AG04449 (cell line): ENCODE measurements at regions not wholly inside any gene's neighbourhood (a gene's known extent, or its start where the extent isn't known, plus 50 kb on each side); places are given as distances from the start of the nearest gene placed in this dataset.

Experiments used
- CTCF ChIA-PET: fragments of 350-600 bp; formaldehyde crosslinking; extraction: SDS; loops from one replicate; lab custom pipeline; 2021; ENCODE audit warnings: antibody characterized with exemption; lab: Yijun Ruan, JAX
- POLR2A ChIA-PET: fragments of 400-600, 350-600 bp; formaldehyde crosslinking; extraction: SDS; loops from one replicate; lab custom pipeline; 2020; ENCODE audit warnings: antibody characterized with exemption, inconsistent platforms; lab: Yijun Ruan, JAX
- DNase-seq: peaks from one replicate; pipeline ENCODE4 v3.0.0-alpha.2; 2010; ENCODE audit warnings: low read depth, low spot score
- H3K4me3 ChIP-seq: 2 replicates; pipeline ENCODE4 v1.5.1; 2011; ENCODE audit warnings: low read depth, mild to moderate bottlenecking, control low read depth, low read length
- TF ChIP-seq, protein P1 (sequence below): IDR thresholded peaks from one replicate; pipeline ENCODE4 v1.5.1; 2011; ENCODE audit warnings: mild to moderate bottlenecking, moderate library complexity, low read length, control low read depth, inconsistent platforms; ENCODE audit not compliant: insufficient read depth; ENCODE audit errors: missing control alignments

DNA sequence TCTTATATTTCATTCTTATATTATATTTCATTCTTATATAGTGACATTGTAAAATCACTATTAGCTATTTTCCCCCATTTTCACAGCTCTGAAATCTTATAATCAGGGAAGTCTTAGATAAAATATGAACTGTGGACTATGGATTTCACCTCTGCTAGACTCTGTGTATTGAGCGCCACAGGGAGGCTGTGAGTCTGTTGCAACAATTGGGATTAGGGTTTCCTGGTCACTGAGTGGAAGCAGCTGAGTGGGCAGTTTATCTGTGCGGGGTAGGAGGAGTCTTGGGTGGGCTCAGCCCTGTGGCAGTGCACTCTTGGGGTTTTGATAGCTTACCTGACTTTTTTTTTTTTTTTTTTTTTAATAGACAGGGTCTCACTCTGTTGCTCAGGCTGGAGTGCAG is 249.5 kb downstream of the PTTG2 start:
- POLR2A ChIA-PET, result no interaction called here
- TF ChIP-seq, protein P1, sequence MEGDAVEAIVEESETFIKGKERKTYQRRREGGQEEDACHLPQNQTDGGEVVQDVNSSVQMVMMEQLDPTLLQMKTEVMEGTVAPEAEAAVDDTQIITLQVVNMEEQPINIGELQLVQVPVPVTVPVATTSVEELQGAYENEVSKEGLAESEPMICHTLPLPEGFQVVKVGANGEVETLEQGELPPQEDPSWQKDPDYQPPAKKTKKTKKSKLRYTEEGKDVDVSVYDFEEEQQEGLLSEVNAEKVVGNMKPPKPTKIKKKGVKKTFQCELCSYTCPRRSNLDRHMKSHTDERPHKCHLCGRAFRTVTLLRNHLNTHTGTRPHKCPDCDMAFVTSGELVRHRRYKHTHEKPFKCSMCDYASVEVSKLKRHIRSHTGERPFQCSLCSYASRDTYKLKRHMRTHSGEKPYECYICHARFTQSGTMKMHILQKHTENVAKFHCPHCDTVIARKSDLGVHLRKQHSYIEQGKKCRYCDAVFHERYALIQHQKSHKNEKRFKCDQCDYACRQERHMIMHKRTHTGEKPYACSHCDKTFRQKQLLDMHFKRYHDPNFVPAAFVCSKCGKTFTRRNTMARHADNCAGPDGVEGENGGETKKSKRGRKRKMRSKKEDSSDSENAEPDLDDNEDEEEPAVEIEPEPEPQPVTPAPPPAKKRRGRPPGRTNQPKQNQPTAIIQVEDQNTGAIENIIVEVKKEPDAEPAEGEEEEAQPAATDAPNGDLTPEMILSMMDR, result no peak
- H3K4me3 ChIP-seq, result no peak overlapping the region
- DNase-seq, result no peak
- CTCF ChIA-PET, result no interaction called here

DNA sequence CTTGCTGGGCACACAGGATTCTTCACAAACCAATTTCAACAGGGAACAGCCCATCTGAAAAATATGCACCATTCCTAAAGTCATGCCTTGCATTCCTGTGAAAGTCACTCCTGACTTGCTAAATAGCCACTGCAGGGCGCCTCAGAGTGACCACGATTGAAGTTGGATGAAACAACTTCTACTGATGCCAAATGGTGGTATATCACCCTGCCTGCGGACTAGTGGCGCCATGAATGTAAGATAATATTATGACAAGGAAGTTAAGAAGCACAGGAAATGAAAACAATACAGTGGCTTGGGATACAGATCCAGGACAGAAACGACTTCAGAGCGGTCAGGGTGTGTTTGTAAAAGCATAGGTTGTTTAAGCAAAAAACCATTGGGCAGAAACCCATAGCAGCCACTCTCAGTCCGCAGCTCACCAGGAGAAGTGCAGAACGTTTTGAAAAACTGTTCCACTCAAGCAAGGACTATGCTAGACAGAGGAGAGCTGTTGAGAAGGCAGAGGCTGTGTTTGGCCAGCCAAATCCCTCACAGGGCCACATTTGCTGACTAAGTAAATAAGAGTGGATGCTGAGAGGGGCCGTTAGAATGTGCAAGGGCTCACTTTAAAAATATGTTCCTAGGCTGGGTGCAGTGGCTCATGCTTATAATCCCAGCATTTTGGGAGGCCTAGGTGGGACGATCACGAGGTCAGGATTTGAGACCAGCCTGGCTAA is 250.4 kb downstream of the PTTG2 start:
- CTCF ChIA-PET, result no interaction called here
- TF ChIP-seq, protein P1, result no peak
- POLR2A ChIA-PET, result no interaction called here
- no peak for DNase-seq
- H3K4me3 ChIP-seq, result no peak overlapping the region

DNA sequence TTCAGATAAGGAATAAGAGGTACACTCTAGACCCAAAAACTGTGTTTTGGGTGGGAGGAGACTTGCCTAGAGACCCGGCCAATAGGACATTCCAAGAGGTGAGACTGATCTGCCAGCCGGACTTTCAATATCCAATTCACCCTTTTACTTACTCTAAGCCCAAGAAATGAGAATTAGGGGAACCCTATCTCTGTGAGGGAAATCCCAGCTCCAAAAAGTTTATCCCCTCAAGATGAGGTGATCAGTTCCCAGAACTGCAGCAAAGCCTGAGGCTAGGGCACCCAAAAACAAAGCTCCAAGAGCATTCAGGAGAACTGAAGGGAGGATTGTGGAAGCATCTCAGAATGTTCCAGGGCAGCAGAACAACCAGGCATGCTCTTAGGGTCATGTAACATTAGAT is 251.7 kb downstream of the PTTG2 start:
- DNase-seq, result no peak
- ChIA-PET POLR2A (no interaction called here), CTCF (no interaction called here)
- TF ChIP-seq, protein P1, result no peak
- H3K4me3 ChIP-seq, result no peak overlapping the region

DNA sequence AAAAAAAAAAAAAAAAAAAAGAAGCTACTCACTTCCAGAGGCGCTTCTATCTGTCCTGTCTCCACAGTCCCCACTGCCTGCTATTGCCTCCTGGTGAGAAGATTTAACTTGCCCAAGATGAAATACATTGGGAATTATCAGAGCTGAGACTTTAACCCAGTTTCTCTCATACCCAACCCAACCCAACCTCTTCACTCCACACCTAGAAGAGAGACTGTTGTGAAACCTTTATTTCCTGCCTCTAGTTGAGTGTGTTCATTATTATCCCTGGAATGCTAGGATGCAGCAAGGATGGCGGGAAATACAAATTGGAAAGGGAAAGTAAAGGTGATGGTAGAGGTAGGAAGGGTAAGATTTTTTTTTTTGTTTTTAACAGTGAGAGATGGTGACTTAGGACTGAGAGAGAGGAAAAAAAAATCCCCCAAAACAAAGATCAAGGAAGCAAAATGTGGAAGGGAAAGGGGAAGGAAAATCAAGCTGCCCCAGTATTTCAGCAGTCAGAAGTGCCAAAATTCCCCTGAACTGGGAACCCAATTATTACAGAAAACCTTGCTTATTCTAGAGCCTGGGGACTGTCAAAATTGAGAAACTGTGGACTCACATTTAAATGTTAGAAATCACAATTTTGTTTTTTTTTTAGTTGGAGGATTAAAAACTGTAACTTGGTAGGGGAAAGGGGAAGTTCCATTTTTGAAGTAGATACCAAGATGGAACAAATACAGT is 253.0 kb downstream of the PTTG2 start:
- DNase-seq, result no peak
- CTCF ChIA-PET, result no interaction called here
- POLR2A ChIA-PET, result interaction anchor here (0.7 kb wide), 1 partner anchor 214 kb away, joined by 3 read pairs; no protein-coding TSS in a partner anchor
- TF ChIP-seq, protein P1, result no peak
- H3K4me3 ChIP-seq, result no peak overlapping the region

DNA sequence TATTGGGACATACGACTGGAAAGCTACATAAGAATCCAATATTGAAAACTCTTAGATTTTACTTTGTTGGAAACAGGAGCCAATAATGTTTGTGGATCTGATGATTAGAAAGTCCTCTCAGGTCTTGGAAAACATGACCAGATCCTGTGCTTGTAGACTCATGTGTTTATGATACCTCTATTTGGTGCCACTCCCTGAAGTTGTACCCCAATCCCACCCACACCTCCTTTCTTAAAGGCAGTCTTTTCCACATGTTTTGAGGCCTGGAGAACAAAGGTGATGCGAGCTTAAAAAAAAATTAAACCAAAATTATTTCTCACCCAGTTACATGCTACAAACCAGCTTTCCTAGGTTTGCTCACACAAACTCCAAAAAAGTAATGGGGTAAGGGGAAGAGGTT is 262.7 kb downstream of the PTTG2 start:
- TF ChIP-seq, protein P1, result no peak
- no peak for DNase-seq
- POLR2A ChIA-PET, result no interaction called here
- H3K4me3 ChIP-seq, result no peak overlapping the region
- CTCF ChIA-PET, result interaction anchor here (1.4 kb wide), 1 partner anchor 20 kb away, joined by 4 read pairs; no protein-coding TSS in a partner anchor

DNA sequence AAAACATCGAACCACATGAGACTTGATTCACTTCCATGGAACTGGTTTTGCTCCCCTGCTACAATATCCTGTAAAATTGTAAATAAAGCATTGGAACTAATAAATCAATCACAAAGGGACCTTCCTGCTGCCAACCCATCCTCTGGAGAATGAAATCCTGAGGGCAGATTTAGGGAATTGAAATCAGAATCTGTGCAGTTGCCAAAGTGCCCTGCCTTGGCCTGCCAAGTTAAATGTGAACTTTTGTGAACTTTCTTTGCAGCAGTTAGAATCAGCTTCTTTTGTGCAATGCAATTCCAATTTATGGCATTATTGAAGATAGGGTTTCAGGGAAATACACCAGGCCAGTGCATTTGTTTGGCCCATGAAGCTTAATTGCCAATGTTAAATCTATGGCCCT is 263.1 kb downstream of the PTTG2 start:
- no peak overlapping the region for H3K4me3 ChIP-seq
- TF ChIP-seq, protein P1, result no peak
- DNase-seq, result no peak
- POLR2A ChIA-PET, result no interaction called here
- CTCF ChIA-PET, result interaction anchor here (1.4 kb wide), 1 partner anchor 20 kb away, joined by 4 read pairs; no protein-coding TSS in a partner anchor
